AG09319 (cell line): ENCODE measurements at regions not wholly inside any gene's neighbourhood (a gene's known extent, or its start where the extent isn't known, plus 50 kb on each side); places are given as distances from the start of the nearest gene placed in this dataset.

ENCODE experiments used
- DNase-seq: peaks from one replicate; pipeline ENCODE4 v3.0.0-alpha.2; 2010; ENCODE audit warnings: low read depth; ENCODE audit errors: extremely low read depth
- CTCF ChIP-seq: IDR thresholded peaks from 2 replicates; pipeline ENCODE4 v1.5.1; 2011; ENCODE audit warnings: low read depth, mild to moderate bottlenecking, inconsistent platforms, low read length, moderate library complexity

- TF ChIP-seq CTCF, result no peak
- no peak for DNase-seq
Observed at GRCh38 chr13:82713687-82714405, 1168.4 kb downstream of the SLITRK1 start.

- DNase-seq, result no peak
- no peak for TF ChIP-seq CTCF
Observed at GRCh38 chr13:82702513-82702912, 1179.8 kb downstream of the SLITRK1 start.

- no peak for DNase-seq
- no peak for TF ChIP-seq CTCF
Observed at GRCh38 chr13:82701020-82701419, 1181.3 kb downstream of the SLITRK1 start.

- no peak for DNase-seq
- no peak for TF ChIP-seq CTCF
Observed at GRCh38 chr13:82698941-82699340, 1183.3 kb downstream of the SLITRK1 start.

GRCh38 chr13:82698383-82698782, 1183.9 kb downstream of the SLITRK1 start:
- DNase-seq, result no peak
- TF ChIP-seq CTCF, result no peak

GRCh38 chr13:82693607-82694006, 1188.7 kb downstream of the SLITRK1 start:
- no peak for DNase-seq
- TF ChIP-seq CTCF, result no peak

- no peak for DNase-seq
- no peak for TF ChIP-seq CTCF
Observed at GRCh38 chr13:82688400-82688994, 1193.8 kb downstream of the SLITRK1 start.
